Kidney (tissue), 13 donors: ENCODE measurements at regions not wholly inside any gene's neighbourhood (a gene's known extent, or its start where the extent isn't known, plus 50 kb on each side); places are given as distances from the start of the nearest gene placed in this dataset.

Experiments
- DNase-seq, 5 donors: peaks; one replicate each; pipeline ENCODE4 v3.0.0-alpha.2; 2013 to 2020
- FAIRE-seq: peaks from 2 replicates; lab custom pipeline; 2012; peaks lifted over from hg19 to GRCh38; lab: Jason Lieb, UNC
- H3K27ac ChIP-seq, 2 donors: one replicate each; pipeline ENCODE4 v1.7.0; 2013; ENCODE audit warnings: low read depth in 2 of 2, low read length in 2 of 2, inconsistent platforms in 1 of 2
- H3K27me3 ChIP-seq: one replicate; pipeline ENCODE4 v1.7.1; 2013; ENCODE audit warnings: low read length, inconsistent platforms; ENCODE audit not compliant: control insufficient read depth, insufficient read depth
- H3K36me3 ChIP-seq, 3 donors: one replicate each; pipeline versions ENCODE4 v1.7.0 to v1.7.1; 2013; ENCODE audit warnings: low read length in 3 of 3, control low read depth in 1 of 3, inconsistent platforms in 1 of 3; ENCODE audit not compliant: insufficient read depth in 3 of 3, control insufficient read depth in 2 of 3
- H3K4me1 ChIP-seq, 3 donors: one replicate each; pipeline versions ENCODE4 v1.7.0 to v1.7.1; 2013; ENCODE audit warnings: low read length in 3 of 3, inconsistent platforms in 1 of 3, low read depth in 1 of 3; ENCODE audit not compliant: control insufficient read depth in 2 of 3, insufficient read depth in 2 of 3
- H3K4me3 ChIP-seq, 3 donors: one replicate each; pipeline versions ENCODE4 v1.7.0 to v1.8.1; 2013; ENCODE audit warnings: low read length in 3 of 3, control low read depth in 1 of 3, inconsistent platforms in 1 of 3
- H3K9ac ChIP-seq, 3 donors: one replicate each; pipeline versions ENCODE4 v1.7.0 to v1.7.1; 2013; ENCODE audit warnings: low read length in 3 of 3, control low read depth in 1 of 3, inconsistent platforms in 1 of 3
- H3K9me3 ChIP-seq, 3 donors: one replicate each; pipeline versions ENCODE4 v1.7.0 to v1.7.1; 2013; ENCODE audit warnings: low read length in 3 of 3, control low read depth in 1 of 3, inconsistent platforms in 1 of 3; ENCODE audit not compliant: control insufficient read depth in 2 of 3, insufficient read depth in 1 of 3
- intact Hi-C: fragments of 100-400 bp; cut with DNase I; formaldehyde crosslinking; loops from one replicate; pipeline ENCODE4 v1.11.1; 2022
- TF ChIP-seq, protein P1 (sequence below): IDR thresholded peaks from 3 replicates; pipeline ENCODE4 v1.5.1; 2012; ENCODE audit warnings: mild to moderate bottlenecking, moderate library complexity, borderline replicate concordance; ENCODE audit not compliant: insufficient read depth; ENCODE audit errors: extremely low read depth
- donor health status: control.
- donor health status: control.
- donor health status: control.
- donor health status: control.
- donor health status: control.
- donor health status: DM: yes; HTN: yes; CAD: no.
- donor health status: Normal renal cell carcinoma (clear cell type).

DNA sequence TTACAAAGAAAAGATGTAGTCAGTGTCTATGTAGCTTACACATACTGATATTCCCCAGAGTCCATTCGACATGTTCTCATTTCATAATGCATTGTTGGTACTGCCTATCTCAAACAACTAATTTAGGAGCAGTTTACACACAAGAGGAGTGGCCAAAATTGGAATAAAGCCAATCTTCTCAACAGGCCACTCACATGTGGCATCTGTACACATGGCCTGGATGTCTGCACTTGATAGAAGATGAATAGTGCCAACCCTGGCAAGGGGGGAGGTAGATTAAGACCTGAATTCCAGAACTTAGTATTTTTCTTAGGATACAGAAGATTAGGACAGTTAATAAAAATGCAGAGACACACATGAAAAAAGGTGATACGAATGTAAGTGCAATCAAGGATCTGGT lies 125.3 kb upstream of the STARD3NL start:
- FAIRE-seq, result no peak
- no peak overlapping the region for H3K9ac ChIP-seq
- H3K4me1 ChIP-seq, result no peaks in the 10 kb centered on the region
- no peak overlapping the region for H3K27ac ChIP-seq
- no peak for DNase-seq
- TF ChIP-seq, protein P1, sequence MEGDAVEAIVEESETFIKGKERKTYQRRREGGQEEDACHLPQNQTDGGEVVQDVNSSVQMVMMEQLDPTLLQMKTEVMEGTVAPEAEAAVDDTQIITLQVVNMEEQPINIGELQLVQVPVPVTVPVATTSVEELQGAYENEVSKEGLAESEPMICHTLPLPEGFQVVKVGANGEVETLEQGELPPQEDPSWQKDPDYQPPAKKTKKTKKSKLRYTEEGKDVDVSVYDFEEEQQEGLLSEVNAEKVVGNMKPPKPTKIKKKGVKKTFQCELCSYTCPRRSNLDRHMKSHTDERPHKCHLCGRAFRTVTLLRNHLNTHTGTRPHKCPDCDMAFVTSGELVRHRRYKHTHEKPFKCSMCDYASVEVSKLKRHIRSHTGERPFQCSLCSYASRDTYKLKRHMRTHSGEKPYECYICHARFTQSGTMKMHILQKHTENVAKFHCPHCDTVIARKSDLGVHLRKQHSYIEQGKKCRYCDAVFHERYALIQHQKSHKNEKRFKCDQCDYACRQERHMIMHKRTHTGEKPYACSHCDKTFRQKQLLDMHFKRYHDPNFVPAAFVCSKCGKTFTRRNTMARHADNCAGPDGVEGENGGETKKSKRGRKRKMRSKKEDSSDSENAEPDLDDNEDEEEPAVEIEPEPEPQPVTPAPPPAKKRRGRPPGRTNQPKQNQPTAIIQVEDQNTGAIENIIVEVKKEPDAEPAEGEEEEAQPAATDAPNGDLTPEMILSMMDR, result no peak
- intact Hi-C loops, result no loop called here
- H3K9me3 ChIP-seq, result no peaks in the 10 kb centered on the region
- H3K4me3 ChIP-seq, result no peak overlapping the region
- H3K27me3 ChIP-seq, result no peaks in the 10 kb centered on the region
- H3K36me3 ChIP-seq, result no peaks in the 10 kb centered on the region

GRCh38 chr7:38054199-38054598 lies 123.8 kb upstream of the STARD3NL start:
- TF ChIP-seq, protein P1, result no peak
- no peak for DNase-seq

GRCh38 chr7:38057829-38058228 lies 120.2 kb upstream of the STARD3NL start:
- Histone ChIP-seq H3K27ac (no peak overlapping the region), H3K36me3 (no peaks in the 10 kb centered on the region), H3K9ac (no peak overlapping the region), H3K27me3 (no peaks in the 10 kb centered on the region), H3K9me3 (no peaks in the 10 kb centered on the region), H3K4me1 (no peaks in the 10 kb centered on the region), H3K4me3 (no peak overlapping the region)
- FAIRE-seq, result no peak
- no peak for DNase-seq
- intact Hi-C loops, result no loop called here
- TF ChIP-seq, protein P1, result no peak

More at GRCh38 chr7:38054199-38054598, 123.8 kb upstream of the STARD3NL start:
- H3K27me3 ChIP-seq, result no peaks in the 10 kb centered on the region
- H3K4me3 ChIP-seq, result no peak overlapping the region
- H3K4me1 ChIP-seq, result no peaks in the 10 kb centered on the region
- FAIRE-seq, result no peak
- no peak overlapping the region for H3K9ac ChIP-seq
- H3K36me3 ChIP-seq, result no peaks in the 10 kb centered on the region
- intact Hi-C loops, result no loop called here
- no peak overlapping the region for H3K27ac ChIP-seq
- no peaks in the 10 kb centered on the region for H3K9me3 ChIP-seq

- no peak overlapping the region for H3K9ac ChIP-seq
- no peak for DNase-seq
- intact Hi-C loops, result no loop called here
Observed at GRCh38 chr7:38060116-38060515, 117.9 kb upstream of the STARD3NL start.

More at GRCh38 chr7:38060116-38060515, 117.9 kb upstream of the STARD3NL start:
- H3K4me3 ChIP-seq, result no peak overlapping the region
- H3K9me3 ChIP-seq, result no peaks in the 10 kb centered on the region
- no peaks in the 10 kb centered on the region for H3K4me1 ChIP-seq
- TF ChIP-seq, protein P1, result no peak
- H3K27ac ChIP-seq, result no peak overlapping the region
- FAIRE-seq, result no peak
- H3K36me3 ChIP-seq, result no peaks in the 10 kb centered on the region
- H3K27me3 ChIP-seq, result no peaks in the 10 kb centered on the region
